GM18499 (cell line): ENCODE measurements at regions not wholly inside any gene's neighbourhood (a gene's known extent, or its start where the extent isn't known, plus 50 kb on each side); places are given as distances from the start of the nearest gene placed in this dataset.
"Not testable (repeated sequence)": the region's sequence is repeated elsewhere in the genome, so short reads cannot be mapped to it uniquely, and the experiment has no call there.

Experiments used
- ATAC-seq: cut with Tn5 transposase; IDR thresholded peaks from one replicate; pipeline ENCODE4 v1.9.1; 2021; ENCODE audit warnings: moderate number of reproducible peaks; ENCODE audit not compliant: insufficient read depth, unreplicated experiment

DNA sequence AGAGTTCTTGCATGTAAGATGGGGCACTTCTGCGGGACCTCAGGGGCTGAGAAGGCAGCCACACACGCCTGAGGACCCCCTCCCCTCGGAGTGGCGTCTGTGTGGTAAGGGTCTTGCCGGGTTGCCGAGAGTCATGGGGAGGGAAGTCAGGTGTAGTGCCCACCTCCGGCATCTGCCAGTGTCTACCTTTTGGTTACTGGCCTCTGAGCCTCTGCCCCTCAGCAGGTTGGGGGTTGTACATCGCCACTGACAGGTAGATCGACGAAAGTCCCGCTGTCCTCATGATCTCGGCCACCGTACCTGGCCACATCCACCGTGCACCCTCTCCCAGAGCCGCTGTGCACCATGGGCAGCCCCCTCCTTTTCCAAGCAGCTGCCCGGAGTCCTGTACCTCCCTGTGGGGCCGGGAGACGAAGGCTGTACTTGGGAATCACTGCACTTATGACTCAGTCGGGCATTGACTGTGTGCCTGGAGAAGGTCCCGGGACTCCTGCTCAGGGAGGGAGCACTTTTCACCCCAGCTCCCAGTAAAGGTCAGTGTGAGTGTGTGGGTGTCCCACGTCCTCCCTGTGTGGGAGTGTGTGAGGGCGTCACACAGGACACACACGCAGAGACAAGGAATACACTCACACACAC lies 332.4 kb upstream of the MYT1L start:
- no peak for ATAC-seq

DNA sequence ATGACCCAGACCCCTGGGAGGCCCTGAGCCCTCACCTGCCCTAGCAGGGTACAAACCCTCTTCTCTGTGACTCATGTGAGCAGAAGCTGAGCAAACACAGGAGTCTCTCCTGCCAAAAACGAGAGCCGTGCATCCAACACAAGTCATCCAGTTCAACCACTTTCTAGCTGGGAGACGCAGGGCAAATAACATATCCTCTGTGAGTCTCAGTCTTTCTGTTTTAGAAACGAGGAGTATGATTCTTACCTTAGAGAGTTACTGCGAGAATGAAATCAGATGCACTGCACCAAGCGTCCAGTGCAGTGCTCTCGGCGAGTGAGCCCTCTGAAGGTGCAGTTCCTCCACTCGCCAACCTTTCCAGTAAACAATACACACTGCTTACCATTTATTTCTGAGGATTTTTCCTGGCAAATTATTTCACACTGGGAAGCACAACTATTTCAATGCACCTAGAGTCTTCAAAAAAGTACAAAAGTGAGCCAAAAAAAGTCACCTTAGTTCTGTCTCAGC lies 331.8 kb upstream of the MYT1L start:
- no peak for ATAC-seq

DNA sequence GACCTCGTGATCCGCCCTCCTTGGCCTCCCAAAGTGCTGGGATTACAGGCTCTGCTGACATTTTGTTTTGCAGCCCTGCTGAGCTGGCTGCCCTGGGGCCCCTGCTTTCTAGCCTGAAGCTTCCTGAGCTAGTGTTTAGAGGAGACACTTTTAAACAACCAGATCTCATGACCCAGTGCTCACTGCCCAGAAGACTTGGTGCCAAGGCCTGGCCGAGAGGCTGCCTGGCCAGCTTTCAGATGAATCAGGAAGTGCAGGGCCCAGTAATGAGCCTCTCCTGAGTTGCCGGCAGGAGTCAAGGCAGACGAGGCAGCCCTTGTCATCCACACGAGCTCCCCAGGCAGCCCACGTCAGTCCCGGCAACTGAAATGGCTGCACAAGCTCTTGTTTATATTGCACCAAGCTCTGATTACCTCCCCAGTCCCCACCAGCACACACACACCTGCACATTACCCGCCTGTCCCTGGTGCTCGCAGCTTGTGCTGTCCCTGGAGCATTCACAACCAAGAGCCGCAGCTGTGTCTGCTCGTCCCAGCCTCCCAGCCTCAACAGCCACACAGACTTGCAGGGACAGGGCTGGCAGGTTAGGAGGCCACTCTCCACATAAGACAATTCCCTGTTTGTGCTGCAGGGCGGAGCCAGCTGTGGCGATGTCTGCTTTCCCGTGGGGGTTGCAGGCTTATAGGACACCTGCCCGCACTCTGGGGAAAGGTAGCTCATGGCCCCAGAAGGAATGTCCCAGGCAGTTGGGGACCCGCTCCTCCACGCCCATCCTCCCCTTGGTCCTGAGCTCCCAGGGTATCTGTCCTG lies 331.2 kb upstream of the MYT1L start:
- no peak for ATAC-seq

DNA sequence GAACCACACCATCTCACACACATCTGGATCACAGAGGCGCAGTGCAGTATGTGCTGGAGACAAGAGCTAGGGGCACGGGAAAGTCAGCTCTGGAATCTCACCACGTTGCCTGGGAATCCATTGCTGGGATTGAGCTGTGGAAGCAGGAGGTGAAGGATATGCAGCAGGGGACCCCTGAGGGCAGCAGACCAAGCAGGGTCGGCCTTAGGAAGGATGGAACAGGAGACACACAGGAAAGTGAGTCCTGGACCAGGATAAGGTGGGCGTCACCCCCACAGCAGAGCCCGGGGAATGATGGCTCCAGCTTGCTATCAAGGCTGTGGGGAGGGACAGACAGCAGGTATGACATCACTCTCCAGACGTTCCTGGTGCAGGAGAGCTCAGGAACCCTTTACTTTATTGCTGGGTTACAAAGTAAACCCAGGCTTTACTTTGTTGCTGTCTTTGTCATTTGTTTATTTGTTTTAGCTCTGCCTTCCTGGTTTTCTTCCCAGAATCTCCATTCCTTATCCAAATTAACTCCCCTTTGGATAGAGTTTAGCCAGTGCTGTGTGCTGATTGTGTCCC lies 329.8 kb upstream of the MYT1L start:
- ATAC-seq = no peak

DNA sequence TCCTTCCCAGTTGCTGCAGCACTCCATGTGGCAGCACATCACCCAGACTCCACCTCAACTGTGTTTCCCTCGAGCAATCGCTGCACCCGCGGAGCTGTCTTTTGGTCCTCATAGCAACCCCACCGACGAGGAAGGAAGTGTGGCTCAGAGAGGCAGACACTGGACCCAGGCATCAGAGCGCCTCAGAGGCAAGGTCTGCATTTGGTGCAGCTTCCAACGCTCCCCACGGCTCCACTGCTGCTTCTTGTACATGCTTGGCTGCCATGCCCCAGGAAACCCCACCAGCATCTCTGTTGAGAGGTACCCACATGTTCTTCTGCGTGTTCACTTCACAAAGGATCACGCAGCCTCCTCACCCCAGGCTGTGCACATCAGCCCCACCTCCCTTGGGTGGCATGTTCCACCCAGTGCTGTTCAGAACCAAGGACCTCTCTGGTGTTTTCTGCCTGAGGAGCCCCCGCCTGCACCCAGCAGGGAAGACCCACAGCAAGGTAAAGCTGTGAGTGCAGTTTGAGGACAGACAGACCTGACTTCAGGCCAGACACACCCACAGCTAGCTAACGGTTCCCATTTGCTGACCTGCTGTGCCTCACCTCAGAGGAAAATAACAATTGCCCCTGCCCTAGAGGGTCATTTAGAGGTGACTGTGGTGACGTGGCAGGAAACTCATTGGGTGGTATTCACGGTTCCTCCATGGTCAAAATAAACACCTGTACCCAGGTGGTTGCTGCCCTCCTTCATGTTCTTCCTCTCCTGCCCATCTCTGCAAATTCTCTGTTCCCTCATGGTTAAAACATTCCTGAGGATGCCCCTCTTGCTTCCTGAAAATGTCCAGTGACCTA lies 326.3 kb upstream of the MYT1L start:
- no peak for ATAC-seq

DNA sequence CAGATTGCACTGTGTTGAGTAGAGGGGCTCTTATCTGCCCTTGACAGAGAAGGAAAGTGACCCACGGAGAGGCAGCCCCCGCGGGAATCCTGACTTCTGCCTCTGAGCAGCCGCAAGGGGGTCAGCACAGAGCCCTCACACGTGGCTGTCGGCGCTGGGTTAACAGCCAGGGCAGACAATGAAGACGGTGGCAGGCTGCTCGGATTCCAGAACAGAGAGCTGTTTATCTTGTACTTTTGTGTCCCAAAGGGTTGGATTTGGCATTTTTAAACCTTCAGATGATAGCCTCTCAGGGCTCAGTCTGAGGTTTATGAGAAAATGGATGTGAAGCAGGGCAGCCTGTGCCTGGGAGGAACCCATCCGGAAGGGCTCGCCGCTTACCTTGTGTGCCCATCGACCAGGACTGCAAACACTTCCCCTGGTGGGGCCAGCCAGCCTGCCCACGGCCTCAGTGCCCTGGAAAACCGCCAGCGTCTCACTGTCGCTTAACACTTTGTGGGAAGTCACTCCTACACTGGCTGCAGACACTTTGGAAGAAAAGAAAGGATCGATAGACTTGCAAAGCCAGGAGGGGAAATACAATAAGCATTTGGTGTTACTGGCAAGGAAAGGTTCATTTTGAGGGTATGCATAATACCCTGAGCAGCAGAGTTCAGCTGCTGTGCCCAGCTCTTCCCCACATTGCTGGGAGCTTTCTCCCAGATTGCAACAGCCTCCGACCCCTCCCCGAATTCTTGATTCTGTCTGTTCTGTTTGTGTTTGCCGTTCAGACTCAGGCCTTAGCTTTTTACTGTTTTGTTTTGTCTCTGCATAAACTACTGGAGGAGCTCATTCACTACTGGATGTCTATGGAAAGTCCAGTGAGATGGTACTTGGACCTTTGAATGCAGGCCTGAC lies 325.3 kb upstream of the MYT1L start:
- ATAC-seq = no peak

DNA sequence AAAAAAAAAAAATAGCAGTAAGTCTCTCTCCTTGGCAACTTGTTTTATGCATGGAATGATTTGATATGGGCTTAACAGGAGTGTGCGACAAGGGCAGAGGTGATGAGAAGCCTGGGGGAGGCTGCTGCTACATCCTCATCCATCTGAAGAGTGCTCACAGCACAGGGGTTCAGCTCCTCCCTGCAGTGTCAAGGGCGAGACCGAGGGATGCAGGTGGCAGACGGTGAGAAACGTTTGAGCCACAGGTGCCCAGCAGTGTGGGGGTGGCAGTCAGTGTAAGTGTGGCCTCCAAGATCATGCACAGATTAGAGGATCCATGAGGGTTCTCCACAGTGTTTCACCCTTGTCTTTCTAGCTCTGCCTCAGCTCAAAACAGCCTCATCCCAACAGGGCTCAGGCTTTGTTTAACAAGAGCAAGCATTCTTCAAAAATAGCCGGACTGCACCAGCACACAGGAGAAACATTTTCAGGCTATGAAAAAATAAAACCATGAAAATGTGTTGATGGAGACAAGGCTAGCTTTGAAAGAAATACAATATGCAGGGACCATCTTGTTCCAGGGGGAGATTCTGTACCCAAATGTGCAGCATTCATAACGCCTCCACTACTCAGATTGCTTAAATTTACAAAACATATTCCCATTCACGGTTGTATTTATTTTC lies 324.5 kb upstream of the MYT1L start:
- no peak for ATAC-seq

DNA sequence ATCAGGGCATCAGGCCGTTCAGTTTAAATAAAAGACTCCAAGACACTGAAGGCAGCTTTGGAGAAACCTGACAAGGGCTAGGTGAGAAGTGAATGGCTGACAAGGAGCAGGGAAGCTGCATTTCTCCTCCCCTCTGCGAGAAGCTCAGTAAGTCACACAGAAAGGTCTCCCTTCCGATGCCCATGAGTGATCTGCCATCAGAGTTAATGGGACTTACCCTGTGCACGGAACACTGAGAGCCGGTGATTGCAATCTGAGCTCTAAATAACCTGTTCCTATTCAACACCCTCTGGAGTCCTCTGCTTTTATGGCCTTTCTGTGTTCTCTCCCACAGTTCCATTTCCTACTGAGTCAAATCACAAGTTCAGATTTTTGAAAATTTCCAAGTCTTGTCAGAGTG lies 322.2 kb upstream of the MYT1L start:
- no peak for ATAC-seq

DNA sequence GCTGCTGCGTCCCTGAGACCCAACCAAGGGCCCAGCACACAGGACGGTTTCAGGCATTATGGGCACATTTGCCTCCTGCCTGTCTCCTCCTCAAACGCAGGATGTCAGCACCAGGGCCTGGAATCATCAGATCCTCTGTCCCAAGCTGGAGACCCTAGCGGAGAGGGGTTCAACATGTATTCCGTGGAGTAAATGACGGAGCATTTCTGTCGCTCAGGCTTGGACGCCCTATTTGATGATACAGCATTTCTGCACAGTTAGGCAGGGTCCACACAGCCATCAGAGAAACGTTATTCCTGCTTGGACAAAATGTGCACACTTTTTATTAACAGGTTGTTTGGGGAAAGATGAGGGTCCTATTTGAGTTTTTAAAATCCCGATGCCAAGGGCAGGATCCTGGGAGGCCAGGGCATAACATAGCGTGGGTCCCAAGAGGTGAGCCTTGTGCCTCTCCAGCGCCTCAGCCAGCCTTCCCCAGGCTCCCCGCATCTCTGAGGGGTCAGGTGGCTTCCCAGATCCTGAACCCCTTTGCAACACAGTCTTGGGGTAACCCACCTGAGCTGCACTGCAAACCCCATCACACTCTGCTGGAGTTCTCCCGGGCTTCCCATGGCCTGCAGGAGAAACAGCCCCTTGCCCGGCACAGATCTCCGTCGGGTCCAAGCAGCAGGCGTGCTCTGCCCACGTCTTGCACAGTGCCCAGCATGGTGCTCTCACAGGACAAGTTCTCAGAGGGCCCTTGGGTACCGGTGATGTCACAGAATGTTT lies 319.7 kb upstream of the MYT1L start:
- ATAC-seq = no peak

DNA sequence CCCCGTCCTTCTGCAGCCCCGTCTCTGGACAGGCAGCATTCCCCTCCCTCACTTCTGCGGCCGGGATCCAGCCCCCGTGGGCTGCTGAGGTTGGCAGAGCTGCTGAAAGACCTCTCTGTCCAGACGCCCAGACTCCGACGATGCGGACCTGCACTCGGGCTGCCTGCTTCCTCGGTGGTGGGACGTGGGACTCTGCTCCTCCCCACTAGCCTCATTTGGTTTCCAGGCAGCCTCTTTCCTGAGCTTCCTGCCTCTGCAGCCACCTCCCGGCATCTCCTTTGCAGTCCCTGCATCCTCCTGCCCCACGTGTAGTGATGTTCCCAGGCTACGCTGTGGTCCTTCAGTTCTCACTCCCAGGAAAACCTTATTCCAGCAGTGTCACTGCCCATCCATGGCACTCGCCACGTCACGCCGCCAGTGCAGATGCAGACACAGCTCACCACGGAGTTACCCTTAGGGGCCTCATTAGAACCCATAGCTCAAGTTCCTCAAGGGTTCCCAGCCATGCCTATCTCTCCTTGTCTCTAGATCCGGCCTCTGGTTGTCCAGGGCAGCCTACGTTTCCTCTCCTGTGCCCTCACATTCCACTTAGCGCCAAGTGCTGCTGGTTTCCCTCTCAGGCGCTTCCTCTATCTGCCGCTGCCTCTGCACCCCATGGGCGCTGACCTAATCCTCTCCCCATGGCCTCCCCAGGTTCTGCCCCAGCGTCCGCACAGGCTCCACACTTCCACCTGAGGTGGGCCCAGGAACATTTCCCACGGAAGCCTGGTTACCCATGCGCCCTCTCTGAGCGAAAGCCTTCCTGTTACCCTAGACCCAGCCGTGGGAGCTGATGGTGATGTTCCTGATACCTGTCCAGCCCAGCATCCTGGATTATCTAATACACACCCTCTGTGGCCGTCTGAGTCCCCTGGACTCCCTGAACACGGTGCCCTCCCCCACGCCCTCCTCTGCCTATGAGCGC lies 318.3 kb upstream of the MYT1L start:
- no peak for ATAC-seq

DNA sequence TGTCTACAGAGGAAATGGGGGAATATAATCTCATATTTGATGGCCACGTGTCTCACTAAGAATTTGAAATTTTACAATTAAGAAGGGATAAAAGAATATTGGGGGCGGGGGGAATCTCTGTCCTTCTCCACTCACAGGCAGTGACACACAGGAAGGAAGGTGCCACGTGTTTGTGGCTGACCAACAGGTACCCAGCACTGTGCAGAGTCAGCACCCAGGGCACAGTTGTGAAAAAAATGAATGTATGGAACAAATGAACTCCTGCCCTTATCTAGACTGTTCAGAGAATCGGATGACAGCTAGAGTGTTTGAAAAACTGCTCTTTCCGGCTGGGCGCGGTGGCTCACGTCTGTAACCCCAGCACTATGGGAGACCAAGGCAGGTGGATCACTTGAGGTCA lies 317.0 kb upstream of the MYT1L start:
- ATAC-seq = no peak

DNA sequence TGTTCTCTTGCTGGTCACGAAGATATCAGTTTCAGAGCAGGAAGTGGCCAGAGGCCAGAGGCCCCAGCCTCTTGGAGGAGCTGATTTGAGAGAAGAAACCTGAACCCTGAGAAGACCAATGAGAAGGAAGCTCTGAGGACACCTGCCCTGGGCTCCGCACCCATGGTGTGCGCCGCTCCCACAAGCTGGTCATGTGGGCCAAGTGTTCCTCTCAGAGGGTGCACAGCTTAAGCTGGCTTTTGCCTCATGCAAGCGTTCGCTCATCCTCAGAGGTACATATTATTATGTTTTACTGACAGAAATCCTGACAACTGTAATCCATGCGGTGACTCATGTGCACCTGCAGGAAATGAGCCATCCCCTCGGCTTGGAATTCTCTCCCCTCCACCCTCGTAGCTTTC lies 316.1 kb upstream of the MYT1L start:
- ATAC-seq = no peak

DNA sequence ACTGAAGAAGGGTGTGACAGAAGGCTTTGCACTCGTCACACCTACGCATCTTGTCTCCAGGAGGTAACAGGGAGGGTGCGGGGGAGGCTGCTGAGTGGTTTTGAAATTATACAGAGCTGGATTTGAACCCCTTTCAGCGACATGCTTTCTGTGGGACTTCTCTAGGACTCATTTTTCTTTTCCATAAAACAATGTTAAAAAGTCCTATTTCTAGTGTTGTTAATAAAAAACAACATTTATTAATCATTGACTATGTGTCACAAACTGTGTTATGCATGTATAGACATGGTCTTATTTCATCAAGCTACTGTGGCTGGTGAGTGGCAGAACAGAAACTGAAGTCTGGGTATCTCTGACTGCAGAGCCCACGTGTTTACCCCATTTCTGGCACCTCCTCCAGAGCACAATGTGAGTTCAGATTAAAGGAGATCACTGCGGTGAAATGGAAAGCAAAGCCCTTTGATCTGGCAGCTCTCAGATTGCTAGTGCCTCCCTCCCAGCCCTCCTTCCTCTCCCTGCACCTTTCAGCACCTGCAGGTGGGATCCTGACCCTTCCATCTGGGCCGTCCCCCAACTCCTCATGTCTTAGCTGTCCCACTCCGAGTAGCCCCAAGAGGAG lies 315.5 kb upstream of the MYT1L start:
- no peak for ATAC-seq

DNA sequence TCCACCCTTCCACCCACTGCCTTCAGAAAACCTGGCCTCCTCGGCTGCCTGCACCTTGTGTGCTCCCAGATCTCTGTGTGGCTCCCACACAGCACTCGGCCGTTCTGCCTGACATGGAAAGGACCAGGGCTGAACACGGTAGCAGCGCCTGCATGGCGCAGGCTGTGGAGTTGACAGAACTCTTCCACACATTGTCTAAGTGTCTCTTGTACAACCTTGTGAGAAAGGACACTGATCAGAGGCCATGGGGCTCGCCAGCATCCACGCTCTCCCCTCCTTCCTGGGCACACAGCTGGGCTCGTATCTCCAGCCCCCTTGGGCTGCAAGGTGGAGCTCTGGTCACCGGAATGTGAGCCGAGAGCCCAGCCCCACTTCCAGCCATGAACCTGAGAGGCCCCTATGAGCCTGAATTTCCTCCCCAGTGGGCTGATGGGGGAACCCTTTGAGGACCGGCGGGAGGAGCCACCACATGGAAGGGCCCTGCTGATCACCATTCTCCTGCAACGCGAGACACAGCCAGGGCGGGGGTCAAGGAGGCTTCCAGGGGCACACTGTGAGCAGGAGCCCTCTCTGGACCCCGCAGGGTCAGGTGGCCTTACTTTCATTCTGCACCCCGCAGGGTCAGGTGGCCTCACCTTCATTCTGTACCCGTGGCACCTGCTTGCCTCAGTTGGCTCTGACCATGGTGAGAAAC lies 314.2 kb upstream of the MYT1L start:
- ATAC-seq = no peak

DNA sequence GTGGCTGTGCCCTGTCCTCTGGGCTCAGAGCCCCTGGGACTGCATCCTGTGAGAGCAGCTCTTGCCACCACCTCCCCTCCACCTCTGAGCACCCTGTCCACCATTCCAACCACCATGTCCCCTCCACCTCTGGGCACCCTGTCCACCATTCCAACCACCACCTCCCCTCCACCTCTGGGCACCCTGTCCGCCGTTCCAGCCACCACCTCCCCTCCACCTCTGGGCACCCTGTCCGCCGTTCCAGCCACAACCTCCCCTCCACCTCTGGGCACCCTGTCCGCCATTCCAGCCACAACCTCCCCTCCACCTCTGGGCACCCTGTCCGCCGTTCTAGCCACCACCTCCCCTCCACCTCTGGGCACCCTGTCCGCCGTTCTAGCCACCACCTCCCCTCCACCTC lies 313.7 kb upstream of the MYT1L start:
- ATAC-seq = not testable (repeated sequence)

DNA sequence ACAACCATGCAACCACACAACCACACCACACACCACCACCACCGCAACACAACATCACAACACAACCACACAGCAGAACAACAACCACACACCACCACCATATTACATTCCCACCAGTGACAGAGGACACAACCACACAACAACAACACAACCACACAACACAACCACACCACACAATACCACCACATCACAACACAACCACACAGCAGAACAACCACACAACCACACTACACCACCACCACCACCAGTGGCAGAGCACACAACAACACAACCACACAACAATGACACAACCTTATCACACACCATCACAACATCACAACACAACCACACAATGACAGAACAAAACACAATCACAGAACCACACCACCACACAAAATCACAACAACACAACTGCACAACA lies 313.0 kb upstream of the MYT1L start:
- ATAC-seq = no peak
